Esophagus squamous epithelium (tissue), 5 donors: ENCODE measurements at regions not wholly inside any gene's neighbourhood (a gene's known extent, or its start where the extent isn't known, plus 50 kb on each side); places are given as distances from the start of the nearest gene placed in this dataset.

ENCODE experiments used
- DNase-seq: peaks from one replicate; lab custom pipeline; 2025; lab: John Stamatoyannopoulos, UW
- H3K27ac ChIP-seq, 4 donors: fragments of 200-600 bp; sonication (generic); one replicate each; pipeline ENCODE4 v1.5.1; 2016 to 2019; ENCODE audit warnings: mild to moderate bottlenecking in 1 of 4
- H3K27me3 ChIP-seq, 4 donors: fragments of 200-600 bp; sonication (generic); 1 replicate in 3 of 4; 2 replicates in 1 of 4; pipeline versions ENCODE4 v1.5.1 to v1.6.0; 2017 to 2021; ENCODE audit warnings: antibody characterized with exemption in 1 of 4
- H3K36me3 ChIP-seq, 3 donors: fragments of 200-600 bp; sonication (generic); one replicate each; pipeline ENCODE4 v1.5.1; 2016 to 2019
- H3K4me1 ChIP-seq, 3 donors: fragments of 200-600 bp; sonication (generic); one replicate each; pipeline ENCODE4 v1.5.1; 2017 to 2019
- H3K4me3 ChIP-seq, 4 donors: fragments of 200-600 bp; sonication (generic); 1 replicate in 3 of 4; 2 replicates in 1 of 4; pipeline ENCODE4 v1.5.1; 2016 to 2019; ENCODE audit warnings: mild to moderate bottlenecking in 2 of 4, moderate library complexity in 1 of 4
- H3K9me3 ChIP-seq, 3 donors: fragments of 200-600 bp; sonication (generic); one replicate each; pipeline ENCODE4 v1.5.1; 2016 to 2019
- POLR2A ChIP-seq, 4 donors: fragments of 450-650 bp; IDR thresholded peaks; one replicate each; pipeline ENCODE4 v1.6.1; 2017; ENCODE audit warnings: antibody characterized with exemption in 4 of 4, mild to moderate bottlenecking in 4 of 4, moderate library complexity in 3 of 4
- WGBS, 2 donors: methylation state at CpG; one replicate each; pipeline ENCODE4 v1.1.5; 2018; 5-methylcytosine and 5-hydroxymethylcytosine counted together
- intact Hi-C: fragments of 100-400 bp; cut with DNase I; formaldehyde crosslinking; loops from one replicate; pipeline ENCODE4 v1.15.0; 2022
- TF ChIP-seq, protein P1 (sequence below), 6 experiments: fragments of 450-650 bp in 4 of 6; fragments of 200-600 bp in 2 of 6; sonication (generic) in 2 of 6; IDR thresholded peaks; one replicate each; pipeline ENCODE4 v1.5.1; 2016 to 2019; ENCODE audit warnings: antibody characterized with exemption in 6 of 6, mild to moderate bottlenecking in 4 of 6, moderate library complexity in 4 of 6
- donor health status: DM: yes; HTN: yes; CAD: no.

DNA sequence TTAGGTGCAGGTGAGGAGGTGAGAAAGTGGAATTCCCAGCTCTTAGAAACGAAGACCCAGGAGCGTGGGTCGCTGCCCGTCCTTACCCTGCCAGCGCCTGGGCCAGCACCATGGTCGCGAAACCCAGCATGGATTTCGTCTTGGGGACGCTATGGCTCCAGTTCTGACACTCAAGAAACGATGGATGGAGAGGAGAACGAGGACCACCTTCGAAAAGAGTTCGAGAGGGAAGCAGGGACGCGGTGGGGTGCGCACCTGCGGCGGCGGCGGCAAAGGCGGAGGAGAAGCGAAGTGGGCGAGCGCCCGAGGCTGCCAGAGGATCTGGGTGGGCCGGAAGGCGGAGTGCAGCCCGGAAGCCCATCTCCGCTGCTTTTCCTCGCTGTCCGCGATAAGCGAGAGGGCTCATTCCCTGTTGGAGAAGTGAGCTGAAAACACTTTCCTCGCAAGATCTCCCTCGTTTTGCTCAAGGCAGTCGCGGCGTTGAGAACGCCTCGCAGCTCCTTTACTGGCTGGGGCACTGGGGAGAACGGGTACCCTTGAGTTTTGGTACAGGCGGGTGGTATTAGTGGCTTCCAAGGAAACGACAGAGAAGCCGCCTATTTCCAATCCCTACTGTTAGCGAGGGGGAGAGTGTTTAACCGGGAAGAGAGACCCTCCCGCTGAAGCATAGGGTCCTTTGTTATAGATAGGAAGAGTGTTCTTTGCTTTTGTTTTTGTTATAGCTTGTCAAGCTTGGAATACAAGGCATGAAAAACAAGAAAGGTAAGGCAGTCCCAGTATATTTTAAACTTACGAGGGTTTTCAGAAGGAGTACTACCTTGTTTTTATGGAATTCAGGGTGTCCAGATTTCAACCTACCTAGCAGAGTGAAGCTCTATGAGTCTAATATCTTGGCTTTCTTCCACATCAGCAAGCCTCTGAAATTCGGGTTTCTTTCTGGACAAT lies 109.5 kb downstream of the TRIM27 start:
- intact Hi-C loops, result no loop called here
- Histone ChIP-seq H3K4me3 (no peak overlapping the region), H3K4me1 (peaks cover 0 to 24% (median 0%) of the 10 kb centered on the region in 3 donors), H3K27ac (no peak overlapping the region), H3K36me3 (no peaks in the 10 kb centered on the region), H3K27me3 (peaks cover 16 to 100% (median 61%) of the 10 kb centered on the region in 4 donors), H3K9me3 (no peaks in the 10 kb centered on the region)
- TF ChIP-seq POLR2A (IDR thresholded peaks at IDR 0.05), result no peak
- TF ChIP-seq, protein P1, sequence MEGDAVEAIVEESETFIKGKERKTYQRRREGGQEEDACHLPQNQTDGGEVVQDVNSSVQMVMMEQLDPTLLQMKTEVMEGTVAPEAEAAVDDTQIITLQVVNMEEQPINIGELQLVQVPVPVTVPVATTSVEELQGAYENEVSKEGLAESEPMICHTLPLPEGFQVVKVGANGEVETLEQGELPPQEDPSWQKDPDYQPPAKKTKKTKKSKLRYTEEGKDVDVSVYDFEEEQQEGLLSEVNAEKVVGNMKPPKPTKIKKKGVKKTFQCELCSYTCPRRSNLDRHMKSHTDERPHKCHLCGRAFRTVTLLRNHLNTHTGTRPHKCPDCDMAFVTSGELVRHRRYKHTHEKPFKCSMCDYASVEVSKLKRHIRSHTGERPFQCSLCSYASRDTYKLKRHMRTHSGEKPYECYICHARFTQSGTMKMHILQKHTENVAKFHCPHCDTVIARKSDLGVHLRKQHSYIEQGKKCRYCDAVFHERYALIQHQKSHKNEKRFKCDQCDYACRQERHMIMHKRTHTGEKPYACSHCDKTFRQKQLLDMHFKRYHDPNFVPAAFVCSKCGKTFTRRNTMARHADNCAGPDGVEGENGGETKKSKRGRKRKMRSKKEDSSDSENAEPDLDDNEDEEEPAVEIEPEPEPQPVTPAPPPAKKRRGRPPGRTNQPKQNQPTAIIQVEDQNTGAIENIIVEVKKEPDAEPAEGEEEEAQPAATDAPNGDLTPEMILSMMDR (IDR thresholded peaks at IDR 0.05), result no peak
- 7 to 11% methylated on average over 43 to 47 of the region's 49 CpGs for WGBS, 2 donors
- no peak for DNase-seq

DNA sequence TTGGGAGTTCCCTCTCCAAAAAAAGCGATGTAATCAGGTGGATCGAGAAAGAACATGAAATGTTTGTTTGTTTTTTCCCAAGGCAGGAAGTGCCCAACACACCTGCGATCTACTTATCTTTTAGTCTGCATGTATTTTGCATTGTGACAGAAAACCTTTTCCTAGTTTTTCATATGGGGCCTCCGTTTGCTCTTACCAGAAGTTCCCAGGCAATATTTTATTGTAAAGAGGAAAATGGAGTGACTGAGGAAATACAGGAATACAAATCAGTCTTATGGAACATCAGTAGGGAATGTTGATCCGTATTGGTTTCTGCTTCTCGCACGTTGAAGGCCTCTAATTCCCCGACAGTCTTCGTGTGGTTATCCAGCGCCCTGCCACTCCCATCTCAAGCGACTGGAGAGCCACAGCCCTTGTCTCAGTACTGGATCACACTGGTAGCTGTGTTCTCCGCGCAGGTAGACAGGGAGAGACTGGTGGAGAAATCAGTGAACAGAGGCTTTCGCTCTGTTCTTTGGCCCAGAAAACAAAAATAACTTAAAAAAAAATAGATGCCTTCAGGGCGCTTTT lies 107.4 kb downstream of the TRIM27 start:
- no peaks in the 10 kb centered on the region for H3K36me3 ChIP-seq
- no peak for TF ChIP-seq POLR2A (IDR thresholded peaks at IDR 0.05)
- TF ChIP-seq, protein P1 (IDR thresholded peaks at IDR 0.05), result no peak
- WGBS, 2 donors, result 6 to 13% methylated on average over 12 to 14 of the region's 15 CpGs
- no peak overlapping the region for H3K27ac ChIP-seq
- no peak overlapping the region for H3K4me3 ChIP-seq
- no peak for DNase-seq
- no peaks in the 10 kb centered on the region for H3K9me3 ChIP-seq
- peaks cover 0 to 12% (median 0%) of the 10 kb centered on the region in 3 donors for H3K4me1 ChIP-seq
- H3K27me3 ChIP-seq, result peaks cover 16 to 98% (median 43%) of the 10 kb centered on the region in 4 donors
- intact Hi-C loops, result no loop called here

DNA sequence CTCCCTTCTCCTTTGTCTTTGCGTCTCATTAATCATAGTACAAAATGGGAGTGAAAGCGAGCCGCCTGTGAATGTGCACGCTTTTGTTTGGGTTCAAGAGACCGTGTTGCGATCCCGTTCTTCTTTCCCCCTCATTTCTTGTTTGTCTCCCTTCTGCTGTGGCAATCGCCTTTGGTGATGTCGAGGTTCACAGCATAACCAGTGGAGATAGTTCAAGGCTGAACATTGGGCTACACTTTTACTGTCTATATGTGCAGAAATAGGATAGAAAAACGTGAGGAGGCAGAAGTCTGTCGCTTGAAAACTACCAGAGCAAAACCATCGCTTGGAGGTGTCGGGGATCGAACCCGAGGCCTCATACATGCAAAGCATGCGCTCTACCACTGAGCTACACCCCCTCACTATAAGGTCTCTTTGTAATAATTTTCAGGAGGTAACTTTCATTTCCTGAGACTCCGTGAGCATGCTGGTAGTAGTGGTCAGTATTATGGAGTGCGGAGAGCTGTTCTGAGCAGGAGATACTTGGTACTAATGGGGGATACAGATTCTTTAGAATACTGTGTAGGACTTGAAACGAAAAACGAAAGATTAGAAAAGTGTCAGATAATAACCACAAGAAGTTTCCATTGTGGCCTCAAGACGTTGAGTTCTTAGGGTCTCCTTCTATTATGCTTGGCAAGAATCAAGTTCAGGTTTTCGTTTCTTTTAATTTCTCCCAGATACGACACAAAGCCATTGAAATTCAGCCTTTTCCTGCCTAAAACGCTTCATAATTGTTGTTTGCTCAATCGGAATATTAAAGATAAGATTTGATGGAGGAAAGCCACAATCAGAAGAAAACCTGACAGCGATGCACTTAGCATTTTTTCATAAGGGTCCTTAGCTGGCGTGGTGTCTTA lies 106.6 kb downstream of the TRIM27 start:
- no peak overlapping the region for H3K4me3 ChIP-seq
- peaks cover 16 to 98% (median 39%) of the 10 kb centered on the region in 4 donors for H3K27me3 ChIP-seq
- DNase-seq, result no peak
- H3K4me1 ChIP-seq, result peaks cover 0 to 12% (median 0%) of the 10 kb centered on the region in 3 donors
- no peak overlapping the region for H3K27ac ChIP-seq
- intact Hi-C loops, result no loop called here
- no peaks in the 10 kb centered on the region for H3K9me3 ChIP-seq
- WGBS, 2 donors, result 5 to 9% methylated on average over 27 of the region's 27 CpGs
- no peaks in the 10 kb centered on the region for H3K36me3 ChIP-seq
- TF ChIP-seq POLR2A (IDR thresholded peaks at IDR 0.05), result no peak
- TF ChIP-seq, protein P1 (IDR thresholded peaks at IDR 0.05), result no peak

DNA sequence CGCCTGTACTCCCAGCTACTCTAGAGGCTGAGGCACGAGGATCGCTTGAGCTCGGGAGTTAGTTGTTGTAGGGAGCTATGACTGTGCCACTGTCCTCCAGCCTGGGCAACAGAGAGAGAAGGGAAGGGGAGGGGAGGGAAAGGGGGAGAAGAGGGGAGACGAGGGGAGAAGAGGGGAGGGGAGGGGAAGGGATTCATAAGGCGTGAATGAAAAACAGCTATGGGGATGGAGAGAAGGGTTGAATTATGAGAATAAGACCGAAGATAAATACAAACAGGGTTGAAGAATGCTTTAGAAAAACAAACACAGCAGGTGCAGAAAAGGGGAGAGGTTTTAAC lies 106.0 kb downstream of the TRIM27 start:
- TF ChIP-seq, protein P1 (IDR thresholded peaks at IDR 0.05), result no peak
- TF ChIP-seq POLR2A (IDR thresholded peaks at IDR 0.05), result no peak
- H3K27me3 ChIP-seq, result peaks cover 16 to 98% (median 35%) of the 10 kb centered on the region in 4 donors
- 8 to 15% methylated on average over 7 of the region's 7 CpGs for WGBS, 2 donors

More for the DNA sequence above, 106.0 kb downstream of the TRIM27 start:
- no peak overlapping the region for H3K4me3 ChIP-seq
- no peak for DNase-seq
- H3K36me3 ChIP-seq, result no peaks in the 10 kb centered on the region
- intact Hi-C loops, result no loop called here
- peaks cover 0 to 12% (median 0%) of the 10 kb centered on the region in 3 donors for H3K4me1 ChIP-seq
- no peak overlapping the region for H3K27ac ChIP-seq
- H3K9me3 ChIP-seq, result no peaks in the 10 kb centered on the region
